ENCODE measurements at regions not wholly inside any gene's neighbourhood (a gene's known extent, or its start where the extent isn't known, plus 50 kb on each side); places are given as distances from the start of the nearest gene placed in this dataset.

GRCh38 chr14:99081880-99082279 is 190.1 kb downstream of the BCL11B start:
- no peak for DNase-seq (ENCODE audit: low spot score)

- DNase-seq (ENCODE audit: low spot score), result no peak
Observed at GRCh38 chr14:99093532-99094517, 178.2 kb downstream of the BCL11B start.

GRCh38 chr14:99094901-99095300 is 177.1 kb downstream of the BCL11B start:
- DNase-seq (ENCODE audit: low spot score), result no peak

- DNase-seq (ENCODE audit: low spot score), result no peak
Observed at GRCh38 chr14:99095369-99095768, 176.6 kb downstream of the BCL11B start.

- DNase-seq (ENCODE audit: low spot score), result no peak
Observed at GRCh38 chr14:99098199-99098598, 173.8 kb downstream of the BCL11B start.

- DNase-seq (ENCODE audit: low spot score), result no peak
Observed at GRCh38 chr14:99099051-99099787, 172.8 kb downstream of the BCL11B start.

GRCh38 chr14:99100497-99101270 is 171.3 kb downstream of the BCL11B start:
- DNase-seq (ENCODE audit: low spot score), result no peak

- no peak for DNase-seq (ENCODE audit: low spot score)
Observed at GRCh38 chr14:99101855-99102461, 170.0 kb downstream of the BCL11B start.

GRCh38 chr14:99116741-99117295 is 155.2 kb downstream of the BCL11B start:
- no peak for DNase-seq (ENCODE audit: low spot score)

- no peak for DNase-seq (ENCODE audit: low spot score)
Observed at GRCh38 chr14:99117671-99118045, 154.3 kb downstream of the BCL11B start.

- no peak for DNase-seq (ENCODE audit: low spot score)
Observed at GRCh38 chr14:99118046-99118721, 153.8 kb downstream of the BCL11B start.

- DNase-seq (ENCODE audit: low spot score), result no peak
Observed at GRCh38 chr14:99118946-99119345, 153.1 kb downstream of the BCL11B start.

Data from CD4-positive, alpha-beta T cell treated with Interleukin-15 for 4 hours (primary cell).